T-helper 2 cell treated with Interferon-gamma antibody and Interleukin-4, amounts not matched to agents 5 μg/mL and 100 μg/mL, for 36 hours (primary cell): ENCODE measurements at regions not wholly inside any gene's neighbourhood (a gene's known extent, or its start where the extent isn't known, plus 50 kb on each side); places are given as distances from the start of the nearest gene placed in this dataset.

Experiments
- DNase-seq: peaks from one replicate; pipeline ENCODE4 v3.0.0; 2021; ENCODE audit warnings: low spot score
- H3K27ac Mint-ChIP-seq: one replicate; pipeline ENCODE4 v1.8.0; 2021; ENCODE audit warnings: mild to moderate bottlenecking, mixed read lengths
- H3K27me3 Mint-ChIP-seq: one replicate; pipeline ENCODE4 v1.8.0; 2021; ENCODE audit warnings: low read depth, mixed read lengths
- H3K36me3 Mint-ChIP-seq: one replicate; pipeline ENCODE4 v1.8.0; 2021; ENCODE audit warnings: low read depth, mixed read lengths
- H3K4me1 Mint-ChIP-seq: one replicate; pipeline ENCODE4 v1.8.0; 2021; ENCODE audit warnings: low read depth, mixed read lengths
- H3K4me3 Mint-ChIP-seq: one replicate; pipeline ENCODE4 v1.8.0; 2022; ENCODE audit warnings: mild to moderate bottlenecking, moderate library complexity, mixed read lengths
- H3K9me3 Mint-ChIP-seq: one replicate; pipeline ENCODE4 v1.8.0; 2021; ENCODE audit warnings: mixed read lengths

DNA sequence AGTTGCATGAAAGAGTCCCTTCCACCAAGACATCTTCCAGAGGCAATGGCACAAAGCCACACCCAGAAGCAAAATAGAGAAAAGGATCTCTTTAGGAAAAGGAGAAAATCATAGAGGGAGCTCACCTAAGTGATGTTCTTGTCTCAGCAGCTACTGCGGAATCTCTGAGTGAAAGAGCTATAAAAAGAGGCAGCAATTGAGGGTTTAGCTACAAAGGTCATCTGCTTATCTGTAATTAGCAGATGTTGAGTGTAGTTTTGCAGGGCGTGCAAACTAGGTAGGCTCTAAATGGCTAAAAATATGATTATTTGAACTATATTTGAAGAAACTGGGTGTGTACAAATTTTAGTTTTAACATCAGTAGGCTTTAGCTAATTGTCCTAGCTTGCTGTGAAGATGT lies 276.0 kb downstream of the HS3ST1 start:
- peaks cover 3% of the 10 kb centered on the region for H3K27me3 Mint-ChIP-seq
- no peak for DNase-seq
- no peaks in the 10 kb centered on the region for H3K36me3 Mint-ChIP-seq
- H3K9me3 Mint-ChIP-seq, result no peaks in the 10 kb centered on the region
- H3K4me3 Mint-ChIP-seq, result no peak overlapping the region
- no peaks in the 10 kb centered on the region for H3K4me1 Mint-ChIP-seq
- H3K27ac Mint-ChIP-seq, result no peak overlapping the region

DNA sequence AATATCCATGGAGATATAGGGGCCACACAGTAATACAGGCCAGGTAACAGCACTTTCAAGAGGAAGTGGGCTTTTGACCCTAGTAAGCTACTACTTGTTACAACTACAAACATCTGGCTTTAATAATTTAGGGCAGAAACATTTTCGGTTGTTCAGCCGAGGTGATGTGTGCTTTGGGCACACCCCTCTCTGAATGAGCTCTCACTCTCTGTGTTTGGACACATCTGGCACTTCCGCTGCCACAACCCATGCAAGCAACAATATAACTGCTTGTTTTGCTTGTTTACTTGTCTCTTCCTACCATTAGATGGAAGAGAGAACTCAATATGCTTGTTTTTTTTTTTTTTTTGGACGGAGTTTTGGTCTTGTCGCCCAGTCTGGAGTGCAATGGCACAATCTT lies 277.2 kb downstream of the HS3ST1 start:
- peaks cover 3% of the 10 kb centered on the region for H3K27me3 Mint-ChIP-seq
- no peak overlapping the region for H3K4me3 Mint-ChIP-seq
- DNase-seq, result no peak
- H3K27ac Mint-ChIP-seq, result no peak overlapping the region
- H3K9me3 Mint-ChIP-seq, result no peaks in the 10 kb centered on the region
- H3K36me3 Mint-ChIP-seq, result no peaks in the 10 kb centered on the region
- H3K4me1 Mint-ChIP-seq, result no peaks in the 10 kb centered on the region

DNA sequence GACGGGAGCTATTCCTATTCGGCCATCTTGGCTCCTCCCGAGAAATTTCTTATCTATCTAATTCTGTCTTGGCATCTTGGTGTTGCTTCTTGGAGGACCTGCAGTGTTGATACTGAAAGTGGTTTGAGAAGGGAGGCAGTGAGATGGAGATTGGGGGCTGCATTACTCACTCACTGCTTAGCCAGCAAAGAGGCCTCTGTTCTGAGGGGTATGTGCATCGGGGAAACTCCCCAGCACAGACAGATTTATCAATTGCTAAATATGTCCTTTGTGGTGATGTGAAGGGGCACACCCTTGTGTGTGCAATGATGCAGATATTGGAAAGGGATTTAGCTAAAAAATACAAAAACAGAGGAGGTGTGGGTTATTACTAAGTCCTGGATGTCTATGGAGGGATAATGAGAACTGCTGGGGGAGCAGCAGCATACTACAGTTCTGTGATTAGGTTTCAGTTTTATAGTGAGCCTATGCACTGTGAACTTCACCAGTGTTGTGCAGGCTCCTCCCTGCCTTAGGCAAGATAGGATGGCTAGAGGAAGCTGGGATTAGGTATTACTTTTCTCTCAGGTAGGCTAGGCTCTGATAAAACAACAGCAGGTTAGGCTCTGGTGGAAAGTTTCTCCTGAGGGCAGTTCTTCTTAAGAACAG lies 279.0 kb downstream of the HS3ST1 start:
- Mint-ChIP-seq H3K27ac (no peak overlapping the region), H3K27me3 (no peaks in the 10 kb centered on the region), H3K4me3 (no peak overlapping the region), H3K4me1 (no peaks in the 10 kb centered on the region), H3K9me3 (no peaks in the 10 kb centered on the region), H3K36me3 (no peaks in the 10 kb centered on the region)
- no peak for DNase-seq

DNA sequence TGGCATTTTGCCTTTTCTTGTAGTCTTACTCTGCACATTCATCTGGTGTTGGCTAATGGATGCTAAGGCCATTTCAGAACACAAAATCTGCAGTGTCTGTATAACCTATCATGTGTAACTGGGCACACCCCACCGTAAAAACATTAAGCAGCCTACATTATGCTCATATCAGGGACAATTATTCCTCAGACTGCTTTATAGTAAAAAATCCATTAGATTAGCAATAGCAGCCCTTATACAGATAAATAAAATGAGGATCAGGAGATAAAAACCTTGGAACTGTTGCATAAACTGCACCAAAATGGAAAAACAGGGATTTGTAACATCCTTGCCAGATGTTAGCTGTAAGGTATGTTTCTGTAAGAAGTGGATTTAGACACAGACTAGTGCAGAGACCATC lies 288.8 kb downstream of the HS3ST1 start:
- Mint-ChIP-seq H3K27me3 (no peaks in the 10 kb centered on the region), H3K36me3 (no peaks in the 10 kb centered on the region), H3K4me3 (no peak overlapping the region), H3K4me1 (no peaks in the 10 kb centered on the region), H3K9me3 (peaks cover 3% of the 10 kb centered on the region), H3K27ac (no peak overlapping the region)
- DNase-seq, result no peak

- Mint-ChIP-seq H3K4me1 (no peaks in the 10 kb centered on the region), H3K27me3 (no peaks in the 10 kb centered on the region), H3K27ac (no peak overlapping the region), H3K36me3 (no peaks in the 10 kb centered on the region), H3K9me3 (peaks cover 3% of the 10 kb centered on the region), H3K4me3 (no peak overlapping the region)
- no peak for DNase-seq
Observed at GRCh38 chr4:11138964-11139363, 289.7 kb downstream of the HS3ST1 start.

DNA sequence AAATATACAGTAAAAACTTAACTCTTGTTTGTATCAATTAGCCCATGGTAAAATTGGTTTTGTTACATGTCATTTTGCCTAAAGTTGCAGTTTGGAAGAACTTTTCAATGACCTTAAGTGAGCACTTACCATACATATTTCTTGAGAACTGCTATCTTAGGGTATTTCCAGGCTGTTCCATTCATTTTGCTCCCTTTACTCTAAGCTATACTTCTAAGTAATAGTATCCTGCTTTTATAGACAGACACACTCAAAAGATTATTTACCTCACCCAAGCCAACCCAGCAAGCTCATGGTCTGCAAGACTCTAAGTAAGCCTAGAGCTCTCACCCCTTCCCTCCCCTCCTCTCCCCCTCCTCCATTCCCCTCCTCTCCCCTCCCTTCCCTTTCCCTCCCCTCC lies 294.0 kb downstream of the HS3ST1 start:
- Mint-ChIP-seq H3K27ac (no peak overlapping the region), H3K9me3 (no peaks in the 10 kb centered on the region), H3K4me1 (no peaks in the 10 kb centered on the region), H3K36me3 (no peaks in the 10 kb centered on the region), H3K4me3 (no peak overlapping the region), H3K27me3 (no peaks in the 10 kb centered on the region)
- no peak for DNase-seq

GRCh38 chr4:11133868-11134267 lies 294.8 kb downstream of the HS3ST1 start:
- Mint-ChIP-seq H3K27ac (no peak overlapping the region), H3K36me3 (no peaks in the 10 kb centered on the region), H3K9me3 (no peaks in the 10 kb centered on the region), H3K4me1 (no peaks in the 10 kb centered on the region), H3K27me3 (no peaks in the 10 kb centered on the region), H3K4me3 (no peak overlapping the region)
- no peak for DNase-seq

- H3K36me3 Mint-ChIP-seq, result no peaks in the 10 kb centered on the region
- no peak overlapping the region for H3K27ac Mint-ChIP-seq
- DNase-seq, result no peak
- no peaks in the 10 kb centered on the region for H3K27me3 Mint-ChIP-seq
- H3K9me3 Mint-ChIP-seq, result no peaks in the 10 kb centered on the region
- H3K4me3 Mint-ChIP-seq, result no peak overlapping the region
- no peaks in the 10 kb centered on the region for H3K4me1 Mint-ChIP-seq
Observed at GRCh38 chr4:11132478-11132877, 296.2 kb downstream of the HS3ST1 start.

DNA sequence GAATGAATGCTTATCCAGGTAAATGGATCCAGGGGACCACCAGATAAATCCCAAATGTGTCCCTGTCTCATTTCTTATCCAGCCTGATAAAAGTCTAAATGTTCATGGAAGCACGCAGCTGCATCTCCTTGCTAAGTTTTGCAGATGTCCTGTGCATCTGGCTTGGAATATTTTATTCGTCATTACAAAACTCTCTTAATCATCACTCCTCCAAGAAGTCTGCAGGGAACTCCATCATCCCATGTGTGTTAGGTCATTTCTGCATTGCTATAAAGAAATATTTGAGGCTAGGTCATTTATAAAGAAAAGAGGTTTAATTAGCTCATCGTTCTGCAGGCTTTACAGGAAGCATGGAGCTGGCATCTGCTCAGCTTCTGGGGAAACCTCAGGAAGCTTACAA lies 297.2 kb downstream of the HS3ST1 start:
- Mint-ChIP-seq H3K27ac (no peak overlapping the region), H3K27me3 (no peaks in the 10 kb centered on the region), H3K36me3 (no peaks in the 10 kb centered on the region), H3K4me3 (no peak overlapping the region), H3K4me1 (no peaks in the 10 kb centered on the region), H3K9me3 (no peaks in the 10 kb centered on the region)
- no peak for DNase-seq

DNA sequence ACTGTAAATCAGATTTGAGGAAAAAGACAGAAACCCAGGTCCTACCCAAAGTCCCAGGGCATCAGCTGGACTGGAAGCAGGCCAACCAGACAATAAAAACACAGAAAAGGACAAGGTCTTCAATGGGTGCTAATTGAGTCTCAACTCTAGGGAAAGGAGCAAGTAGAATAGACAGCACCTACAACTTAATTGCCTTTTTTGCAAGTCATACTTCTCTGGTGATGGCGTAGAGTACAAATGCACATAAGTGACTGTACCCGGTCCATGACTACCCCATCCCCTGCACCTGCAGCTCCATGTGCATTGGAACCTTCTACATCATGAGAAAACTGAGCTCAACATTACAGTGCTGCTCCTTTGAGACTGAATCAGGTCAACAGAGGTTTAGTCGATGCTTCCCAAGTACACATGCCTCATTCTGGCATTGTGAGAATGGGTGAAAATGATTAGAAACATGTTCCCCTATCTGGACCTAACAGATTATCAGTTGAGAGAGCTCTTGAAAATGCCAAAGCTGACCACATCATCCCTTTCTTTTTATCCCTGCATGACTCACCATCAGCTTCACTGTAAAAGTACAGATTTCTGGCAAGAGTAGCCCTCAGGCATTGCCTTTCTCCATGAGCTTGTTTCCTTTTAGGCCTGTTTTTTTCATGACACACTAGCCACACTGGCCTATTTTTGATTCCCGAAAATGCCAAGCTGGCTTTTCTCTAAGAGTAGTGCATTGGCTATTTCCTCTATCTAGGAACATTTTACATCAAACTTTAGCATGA lies 298.3 kb downstream of the HS3ST1 start:
- H3K27me3 Mint-ChIP-seq, result no peaks in the 10 kb centered on the region
- H3K36me3 Mint-ChIP-seq, result no peaks in the 10 kb centered on the region
- no peaks in the 10 kb centered on the region for H3K4me1 Mint-ChIP-seq
- H3K27ac Mint-ChIP-seq, result no peak overlapping the region
- H3K4me3 Mint-ChIP-seq, result no peak overlapping the region
- DNase-seq, result no peak
- no peaks in the 10 kb centered on the region for H3K9me3 Mint-ChIP-seq

- no peak overlapping the region for H3K27ac Mint-ChIP-seq
- no peak overlapping the region for H3K4me3 Mint-ChIP-seq
- no peaks in the 10 kb centered on the region for H3K9me3 Mint-ChIP-seq
- DNase-seq, result no peak
- no peaks in the 10 kb centered on the region for H3K27me3 Mint-ChIP-seq
- H3K36me3 Mint-ChIP-seq, result no peaks in the 10 kb centered on the region
- H3K4me1 Mint-ChIP-seq, result no peaks in the 10 kb centered on the region
Observed at GRCh38 chr4:11120435-11120834, 308.3 kb downstream of the HS3ST1 start.

GRCh38 chr4:11119474-11119873 lies 309.2 kb downstream of the HS3ST1 start:
- no peak overlapping the region for H3K4me3 Mint-ChIP-seq
- H3K27me3 Mint-ChIP-seq, result no peaks in the 10 kb centered on the region
- H3K36me3 Mint-ChIP-seq, result no peaks in the 10 kb centered on the region
- no peaks in the 10 kb centered on the region for H3K9me3 Mint-ChIP-seq
- no peak overlapping the region for H3K27ac Mint-ChIP-seq
- H3K4me1 Mint-ChIP-seq, result no peaks in the 10 kb centered on the region
- DNase-seq, result no peak

DNA sequence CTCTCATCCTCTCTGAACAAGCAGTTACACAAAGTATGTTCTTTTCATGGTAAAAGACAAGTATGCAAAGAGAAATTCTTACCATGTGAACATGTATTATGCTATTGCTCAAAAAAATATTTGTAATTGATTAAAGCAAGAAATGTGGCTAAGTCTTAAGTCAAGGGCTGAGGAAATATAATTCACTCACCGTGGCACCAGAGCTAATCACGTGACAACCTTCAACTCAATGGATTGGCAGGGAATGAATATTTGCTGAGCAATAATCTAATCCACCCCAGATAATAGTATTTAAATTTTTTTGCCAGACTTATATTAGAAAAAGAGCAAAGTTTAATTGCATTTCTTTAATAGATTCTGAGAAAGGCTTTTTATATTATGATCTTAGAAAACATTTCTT lies 310.2 kb downstream of the HS3ST1 start:
- Mint-ChIP-seq H3K9me3 (no peaks in the 10 kb centered on the region), H3K4me1 (no peaks in the 10 kb centered on the region), H3K27ac (no peak overlapping the region), H3K36me3 (no peaks in the 10 kb centered on the region), H3K4me3 (no peak overlapping the region), H3K27me3 (no peaks in the 10 kb centered on the region)
- no peak for DNase-seq

- Mint-ChIP-seq H3K27ac (no peak overlapping the region), H3K36me3 (no peaks in the 10 kb centered on the region)
Observed at GRCh38 chr4:11116940-11117339, 311.8 kb downstream of the HS3ST1 start.

GRCh38 chr4:11111876-11112275 lies 316.8 kb downstream of the HS3ST1 start:
- no peak for DNase-seq
- Mint-ChIP-seq H3K27me3 (no peaks in the 10 kb centered on the region), H3K4me1 (no peaks in the 10 kb centered on the region), H3K4me3 (no peak overlapping the region), H3K36me3 (no peaks in the 10 kb centered on the region), H3K27ac (no peak overlapping the region), H3K9me3 (no peaks in the 10 kb centered on the region)

More at GRCh38 chr4:11116940-11117339, 311.8 kb downstream of the HS3ST1 start:
- no peaks in the 10 kb centered on the region for H3K27me3 Mint-ChIP-seq
- H3K4me1 Mint-ChIP-seq, result no peaks in the 10 kb centered on the region
- no peak overlapping the region for H3K4me3 Mint-ChIP-seq
- H3K9me3 Mint-ChIP-seq, result no peaks in the 10 kb centered on the region
- no peak for DNase-seq
